Left forelimb (tissue), 1 donor: ENCODE measurements at regions not wholly inside any gene's neighbourhood (a gene's known extent, or its start where the extent isn't known, plus 50 kb on each side); places are given as distances from the start of the nearest gene placed in this dataset.

Source experiments
- DNase-seq: peaks from one replicate; pipeline ENCODE4 v3.0.0-alpha.2; 2018; ENCODE audit warnings: low spot score

- no peak for DNase-seq
These were observed 2268.1 kb downstream of the PCDH7 start for GRCh38 chr4:32988165-32988811.

GRCh38 chr4:32991663-32992062, 2271.5 kb downstream of the PCDH7 start:
- no peak for DNase-seq

DNA sequence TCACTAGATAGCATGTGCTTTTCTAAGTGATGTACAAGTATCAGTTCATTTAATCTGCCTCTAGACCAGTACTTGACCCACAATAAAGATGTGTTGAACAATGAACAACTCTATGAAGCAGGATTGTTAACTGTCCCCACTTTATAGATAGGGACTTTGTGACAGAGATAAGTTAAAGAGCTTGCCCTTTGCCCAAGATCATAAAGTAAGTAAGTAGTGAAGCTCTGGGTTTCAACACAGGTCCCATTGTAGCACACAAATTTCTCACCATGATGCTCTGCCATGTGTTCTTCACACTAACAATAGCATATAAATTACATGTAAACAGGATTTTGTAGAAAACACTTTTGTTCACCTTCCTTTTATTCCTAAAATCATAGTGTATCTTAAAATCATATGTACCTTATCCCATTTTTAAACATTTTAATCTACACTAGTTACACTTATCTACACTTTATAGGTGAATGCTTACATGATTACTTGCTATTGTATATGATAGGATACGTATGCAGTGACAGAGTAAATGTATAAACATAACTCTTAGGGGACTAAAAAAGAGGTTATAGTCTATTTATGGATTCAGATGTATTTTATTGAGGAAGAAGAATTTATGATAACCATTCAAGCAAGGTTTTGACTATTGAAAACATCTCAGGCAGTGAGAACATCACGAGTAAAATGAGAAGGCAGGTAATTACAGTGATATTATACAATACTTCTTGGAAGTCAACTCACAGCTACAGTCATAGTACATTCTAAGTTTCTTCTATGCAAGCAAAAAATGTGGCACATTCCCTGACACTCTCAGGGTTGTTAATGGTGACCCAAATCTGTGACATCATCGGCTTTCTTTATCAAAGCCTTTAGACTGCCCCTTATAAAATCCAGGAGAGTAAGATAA, 2275.1 kb downstream of the PCDH7 start:
- no peak for DNase-seq

DNA sequence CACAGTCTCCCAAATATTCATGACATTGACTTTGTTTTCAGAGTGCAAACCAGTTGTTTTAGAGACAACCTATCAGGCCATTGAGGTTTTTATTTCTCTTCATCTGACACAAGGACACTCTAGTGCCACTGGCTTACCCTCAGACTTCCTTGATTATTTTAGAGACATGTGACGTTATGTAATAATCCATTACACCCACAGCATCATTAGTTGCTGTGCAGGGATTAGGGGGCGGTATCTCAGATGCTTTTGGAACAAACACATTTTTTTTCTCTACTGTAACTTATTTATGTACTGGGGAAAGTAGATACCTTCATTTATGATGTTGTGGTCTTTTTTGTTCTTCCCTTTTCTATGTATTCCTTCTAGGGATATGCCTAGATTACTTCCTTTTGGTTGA, 2293.1 kb downstream of the PCDH7 start:
- no peak for DNase-seq

GRCh38 chr4:33025236-33025635, 2305.1 kb downstream of the PCDH7 start:
- no peak for DNase-seq

GRCh38 chr4:33029976-33030375, 2309.8 kb downstream of the PCDH7 start:
- DNase-seq = no peak

DNA sequence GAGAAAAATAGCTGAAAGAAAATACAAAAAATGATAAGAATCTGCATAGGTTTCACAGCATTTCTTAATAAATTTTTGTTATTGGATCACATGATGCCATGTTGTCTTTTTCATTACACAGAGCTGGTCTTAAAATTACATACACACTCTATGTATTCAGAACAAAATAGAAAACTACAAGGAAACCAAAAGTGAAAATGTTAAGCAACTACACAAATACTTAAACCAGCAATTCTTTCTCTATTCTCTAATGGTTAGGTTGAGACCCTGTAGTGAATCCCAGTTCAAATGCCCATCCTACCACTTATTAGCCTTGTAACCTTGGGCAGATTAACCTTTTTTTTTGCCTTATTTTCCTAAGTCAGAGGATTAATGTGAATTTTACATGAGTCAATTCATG, 2311.2 kb downstream of the PCDH7 start:
- DNase-seq = no peak

GRCh38 chr4:33037464-33037863, 2317.3 kb downstream of the PCDH7 start:
- DNase-seq = no peak

DNA sequence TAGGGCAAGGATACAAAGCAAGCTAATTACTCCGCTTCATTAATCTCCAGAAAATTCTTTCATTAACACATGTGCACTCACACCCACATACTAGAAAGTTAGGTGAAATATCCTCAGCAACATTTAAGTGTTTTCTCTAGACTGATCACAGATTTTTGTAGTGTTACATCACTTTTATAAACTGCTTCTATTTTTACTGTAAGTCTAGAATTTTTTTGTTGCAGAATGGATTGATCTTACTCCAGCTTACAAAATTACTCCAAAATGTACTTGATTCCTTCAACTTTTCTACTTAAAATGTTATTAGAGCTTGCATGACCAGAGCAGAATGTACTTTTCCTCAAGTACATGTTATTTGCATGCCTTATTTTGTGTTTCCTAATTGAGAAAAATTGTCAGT, 2325.2 kb downstream of the PCDH7 start:
- DNase-seq = no peak

- DNase-seq = no peak
These were observed 2332.1 kb downstream of the PCDH7 start for GRCh38 chr4:33052241-33052640.

GRCh38 chr4:33054161-33054560, 2334.0 kb downstream of the PCDH7 start:
- no peak for DNase-seq

GRCh38 chr4:33054656-33055196, 2334.6 kb downstream of the PCDH7 start:
- no peak for DNase-seq

DNA sequence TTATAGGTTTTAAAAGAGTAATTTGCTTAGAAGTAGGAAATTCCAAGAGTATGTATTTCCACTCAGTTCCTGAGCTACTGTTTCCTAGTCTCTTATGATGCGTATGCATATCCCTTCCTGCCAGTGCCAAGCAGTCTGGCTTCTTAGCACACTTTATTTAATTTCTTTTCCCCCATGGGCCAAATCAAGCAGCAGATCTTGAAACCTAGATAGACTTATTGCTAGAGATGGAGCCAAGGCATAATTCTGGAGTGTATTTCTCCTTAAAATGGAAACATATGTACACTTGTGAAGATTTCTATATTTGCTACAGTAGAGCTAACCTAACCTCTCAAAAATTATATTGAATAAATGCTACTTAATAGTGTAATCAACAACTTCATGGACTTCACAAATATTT, 2337.6 kb downstream of the PCDH7 start:
- no peak for DNase-seq

GRCh38 chr4:33058998-33059397, 2338.8 kb downstream of the PCDH7 start:
- DNase-seq = no peak

- DNase-seq = no peak
These were observed 2340.7 kb downstream of the PCDH7 start for GRCh38 chr4:33060674-33061542.

- no peak for DNase-seq
These were observed 2341.6 kb downstream of the PCDH7 start for GRCh38 chr4:33061727-33062126.

- DNase-seq = no peak
These were observed 2342.1 kb downstream of the PCDH7 start for GRCh38 chr4:33062155-33062806.

DNA sequence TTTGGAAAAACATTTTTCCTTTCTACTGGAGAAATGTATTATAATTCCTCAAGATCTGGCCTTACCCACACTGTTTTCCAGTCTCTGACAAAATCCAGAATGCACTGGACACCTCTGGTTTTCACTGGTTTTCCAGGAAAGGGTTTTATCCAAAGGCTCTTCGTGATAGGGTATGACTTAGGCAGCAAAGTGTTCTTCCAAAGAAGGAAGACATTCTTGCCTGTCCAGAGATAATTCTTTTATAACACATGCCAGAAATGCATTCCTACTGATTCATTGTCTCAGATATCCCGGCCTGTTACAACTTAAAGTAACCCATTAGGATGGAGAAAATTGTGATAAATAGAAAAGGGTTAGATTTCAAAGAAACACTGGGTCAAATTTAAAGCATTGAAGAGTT, 2343.1 kb downstream of the PCDH7 start:
- no peak for DNase-seq

DNA sequence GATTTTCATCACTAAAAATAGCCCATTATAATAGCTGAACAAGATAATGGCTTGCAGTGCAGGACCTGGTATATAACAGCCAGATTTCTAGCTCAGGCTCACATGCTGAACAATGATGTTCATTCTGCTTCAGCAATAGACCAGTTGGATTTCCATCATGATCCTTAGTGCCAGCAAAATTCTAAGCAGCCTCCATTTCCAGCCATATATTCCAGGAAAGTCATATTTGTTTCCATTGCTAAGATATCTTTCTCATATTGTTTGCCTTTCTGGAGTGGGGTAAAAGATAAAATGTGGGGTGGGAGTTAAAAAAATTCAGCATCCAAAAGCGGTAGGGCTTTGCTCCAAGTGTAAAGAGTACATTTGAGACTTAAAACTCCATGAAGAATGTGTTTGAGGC, 2344.1 kb downstream of the PCDH7 start:
- no peak for DNase-seq

DNA sequence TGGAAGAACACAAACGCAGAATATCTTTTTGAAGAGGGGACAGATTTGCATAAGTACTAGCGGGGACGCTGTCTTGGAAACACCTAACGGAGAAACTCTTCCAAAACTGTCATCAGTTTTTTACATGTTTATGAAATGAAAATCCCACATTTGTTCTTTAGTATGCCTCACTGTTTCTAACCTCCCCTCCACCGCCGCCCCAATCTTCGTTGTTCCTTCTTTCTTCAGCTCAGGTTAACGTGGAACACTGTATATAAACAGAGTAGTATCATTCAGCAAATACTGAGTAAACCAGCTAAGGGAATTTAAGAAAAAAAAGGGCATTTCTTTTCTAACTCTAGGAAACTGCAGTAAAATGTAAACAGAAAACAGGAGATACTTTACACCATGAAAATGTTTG, 2345.6 kb downstream of the PCDH7 start:
- DNase-seq = no peak

GRCh38 chr4:33067221-33067620, 2347.1 kb downstream of the PCDH7 start:
- no peak for DNase-seq

DNA sequence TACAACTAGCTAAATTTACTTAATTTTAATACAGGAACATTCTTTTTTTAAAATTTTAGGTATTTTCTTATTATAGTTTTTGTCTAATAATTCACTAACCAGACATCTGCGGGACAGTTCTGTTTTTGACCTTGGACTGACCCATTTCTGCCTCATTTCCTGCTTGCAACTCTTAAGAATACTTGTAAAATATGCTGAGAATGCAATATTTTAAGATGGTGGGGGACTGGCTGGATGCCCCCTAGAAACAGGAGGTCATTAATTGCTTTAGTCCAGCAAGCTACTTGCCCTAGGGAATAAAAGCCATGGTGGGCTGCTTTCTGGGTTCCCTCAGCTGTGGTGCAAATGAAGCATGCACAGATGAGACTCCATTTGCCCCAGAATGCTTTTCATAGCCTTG, 2348.4 kb downstream of the PCDH7 start:
- DNase-seq = no peak
